ENCODE measurements at regions not wholly inside any gene's neighbourhood (a gene's known extent, or its start where the extent isn't known, plus 50 kb on each side); places are given as distances from the start of the nearest gene placed in this dataset.
"Not testable (repeated sequence)": the region's sequence is repeated elsewhere in the genome, so short reads cannot be mapped to it uniquely, and the experiment has no call there.

GRCh38 chrX:112991801-112992200, 151.2 kb upstream of the AMOT start:
- no peak for DNase-seq

- no peak for DNase-seq
Observed at GRCh38 chrX:112979879-112980278, 139.2 kb upstream of the AMOT start.

DNA sequence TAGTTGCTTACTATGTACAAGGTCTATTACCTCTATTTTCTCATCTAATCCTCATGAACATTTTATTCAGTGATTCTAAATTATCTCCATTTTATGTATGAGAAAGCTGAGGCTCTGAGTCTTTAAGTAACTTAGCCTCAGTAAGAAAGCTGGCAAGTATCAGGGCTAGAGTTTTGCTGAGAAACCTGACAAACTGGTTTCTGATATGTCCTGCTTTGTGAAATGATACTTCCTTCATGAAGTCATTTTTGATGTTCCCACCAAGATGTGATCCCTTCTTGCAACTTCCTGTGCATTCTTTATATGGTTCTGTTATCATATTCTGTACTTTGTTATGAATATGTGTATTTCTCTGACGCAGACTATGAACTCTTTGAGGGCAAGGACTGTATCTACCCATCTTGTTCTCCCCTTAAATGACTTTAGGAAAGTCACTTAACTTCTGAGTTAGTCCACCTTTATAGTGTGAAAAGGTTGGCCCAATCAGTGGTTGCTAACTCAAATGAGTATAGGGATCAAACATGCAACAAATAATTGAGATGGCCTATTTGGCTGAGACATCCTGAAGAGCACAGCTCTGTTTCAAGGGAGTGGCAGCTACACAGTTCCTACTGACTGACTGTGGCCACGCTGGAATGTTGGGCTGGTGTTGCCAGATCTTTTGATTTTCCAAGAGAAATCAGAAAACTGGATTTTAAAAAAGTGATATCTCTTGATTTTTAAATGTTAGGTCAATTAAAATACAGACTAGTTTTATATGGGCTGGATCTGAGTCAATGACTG, 127.9 kb upstream of the AMOT start:
- DNase-seq: no peak

GRCh38 chrX:112967903-112968302, 127.3 kb upstream of the AMOT start:
- DNase-seq: no peak

- DNase-seq: no peak
Observed at GRCh38 chrX:112967341-112967740, 126.7 kb upstream of the AMOT start.

- DNase-seq: no peak
Observed at GRCh38 chrX:112961981-112962380, 121.3 kb upstream of the AMOT start.

- DNase-seq: no peak
Observed at GRCh38 chrX:112947981-112948615, 107.5 kb upstream of the AMOT start.

DNA sequence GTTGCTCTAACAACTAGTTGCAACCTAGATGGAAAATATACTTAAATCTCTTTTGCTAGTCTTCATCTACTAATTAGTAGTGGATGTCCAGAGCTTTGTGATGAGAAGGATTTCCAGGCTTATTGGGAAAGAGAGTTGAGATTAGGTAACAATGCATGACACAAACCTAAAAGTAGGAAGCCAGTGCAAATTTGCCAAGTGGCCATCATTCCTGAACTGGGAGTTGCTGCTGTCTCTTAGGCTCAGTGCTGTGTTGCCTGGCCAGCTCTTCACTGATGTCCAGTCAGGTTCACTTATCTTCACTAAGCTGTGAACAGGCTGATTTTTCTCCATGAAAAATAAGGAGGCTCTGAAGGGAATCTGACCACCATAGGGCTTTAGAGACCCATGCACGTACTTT, 105.6 kb upstream of the AMOT start:
- no peak for DNase-seq

DNA sequence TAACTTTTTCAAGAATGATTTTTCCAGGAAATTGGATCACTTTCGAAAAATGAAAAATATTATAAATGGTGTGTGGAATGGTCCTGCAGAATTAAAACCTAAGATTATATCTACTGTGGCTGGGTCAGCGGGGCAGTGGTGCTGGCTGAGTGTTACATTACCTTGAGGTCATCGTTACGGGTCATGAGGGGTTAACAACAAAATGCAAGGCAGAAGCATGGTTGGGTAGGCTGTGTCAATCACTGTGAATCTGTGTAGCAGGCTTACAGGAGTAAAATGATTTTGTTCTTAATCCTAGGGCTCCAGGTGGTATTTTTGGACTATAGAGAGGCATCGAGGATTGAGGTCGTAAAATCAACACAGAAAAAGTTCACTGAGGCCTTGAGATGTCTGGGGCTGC, 105.2 kb upstream of the AMOT start:
- no peak for DNase-seq

DNA sequence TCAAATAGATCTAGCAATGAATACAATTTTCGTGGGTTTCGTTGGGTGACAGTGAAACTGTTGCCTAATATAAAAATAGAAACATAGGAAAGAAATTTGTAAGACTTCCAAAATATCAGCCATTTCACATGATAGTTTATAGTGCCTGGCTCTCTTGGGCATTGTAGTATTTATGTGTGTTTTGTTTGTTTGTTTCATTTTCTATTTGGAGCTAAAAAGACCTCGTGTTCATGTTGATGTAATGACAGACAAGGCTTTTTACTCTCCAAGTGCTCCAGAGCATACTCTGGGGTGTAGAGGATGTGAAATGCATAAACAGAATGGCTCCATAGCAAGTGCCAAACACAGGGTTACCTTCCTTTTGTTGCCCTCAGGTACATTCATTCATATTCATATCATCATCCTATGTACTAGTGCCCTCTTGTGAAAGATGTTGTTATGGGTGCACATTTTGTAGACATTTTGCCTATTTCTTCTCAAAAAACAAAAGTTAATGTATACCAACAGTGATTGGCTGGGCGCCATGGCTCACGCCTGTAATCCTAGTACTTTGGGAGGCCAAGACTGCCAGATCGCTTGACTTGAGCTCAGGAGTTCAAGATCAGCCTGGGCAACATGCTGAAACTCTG, 100.7 kb upstream of the AMOT start:
- no peak for DNase-seq

- DNase-seq: no peak
Observed at GRCh38 chrX:112935029-112935428, 94.4 kb upstream of the AMOT start.

DNA sequence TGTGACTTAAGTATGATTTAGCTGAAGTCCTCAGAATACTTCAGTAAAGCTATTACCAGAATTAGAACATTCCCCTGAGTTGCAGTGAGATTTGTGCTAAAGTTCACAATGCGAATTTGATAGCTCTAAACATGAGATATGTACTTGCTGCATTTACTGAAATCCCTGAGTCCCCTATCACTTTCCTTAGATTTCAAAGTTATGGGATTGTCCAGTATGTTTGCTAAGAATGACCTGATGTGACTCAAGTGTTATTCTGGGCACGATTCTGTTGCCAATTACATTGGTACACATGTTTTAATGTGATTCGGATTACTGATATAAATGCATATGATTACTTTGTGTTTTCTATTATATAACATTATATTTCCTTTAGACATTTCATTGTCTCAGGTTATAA, 91.3 kb upstream of the AMOT start:
- no peak for DNase-seq

GRCh38 chrX:112931478-112931877, 90.8 kb upstream of the AMOT start:
- no peak for DNase-seq

DNA sequence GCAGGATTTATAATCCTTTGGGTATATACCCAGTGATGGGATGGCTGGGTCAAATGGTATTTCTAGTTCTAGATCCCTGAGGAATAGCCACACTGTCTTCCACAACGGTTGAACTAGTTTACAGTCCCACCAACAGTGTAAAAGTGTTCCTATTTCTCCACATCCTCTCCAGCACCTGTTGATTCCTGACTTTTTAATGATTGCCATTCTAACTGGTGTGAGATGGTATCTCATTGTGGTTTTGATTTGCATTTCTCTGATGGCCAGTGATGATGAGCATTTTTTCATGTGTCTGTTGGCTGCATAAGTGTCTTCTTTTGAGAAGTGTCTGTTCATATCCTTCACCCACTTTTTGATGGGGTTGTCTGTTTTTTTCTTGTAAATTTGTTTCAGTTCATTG, 82.8 kb upstream of the AMOT start:
- not testable (repeated sequence) for DNase-seq

- DNase-seq: no peak
Observed at GRCh38 chrX:112913807-112914206, 73.2 kb upstream of the AMOT start.

DNA sequence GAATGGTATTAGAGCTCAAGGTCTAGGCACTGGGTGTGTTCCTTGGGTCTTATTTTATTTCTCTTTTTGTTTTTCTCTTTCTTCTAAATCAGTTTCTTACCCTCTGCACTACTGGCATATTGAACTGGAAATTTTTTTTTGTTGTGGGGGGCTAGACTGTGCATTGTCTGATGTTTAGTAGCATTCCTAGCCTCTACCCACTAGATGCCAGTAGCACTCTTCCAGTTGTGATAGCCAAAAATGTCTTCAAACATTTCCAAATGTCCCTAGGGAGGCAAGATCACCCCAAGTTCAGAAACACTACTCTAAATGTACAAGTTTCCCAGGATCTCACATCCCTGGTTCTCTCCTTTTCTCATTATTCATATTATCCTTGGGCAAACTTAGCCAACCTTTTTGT, 69.8 kb upstream of the AMOT start:
- DNase-seq: no peak

DNA sequence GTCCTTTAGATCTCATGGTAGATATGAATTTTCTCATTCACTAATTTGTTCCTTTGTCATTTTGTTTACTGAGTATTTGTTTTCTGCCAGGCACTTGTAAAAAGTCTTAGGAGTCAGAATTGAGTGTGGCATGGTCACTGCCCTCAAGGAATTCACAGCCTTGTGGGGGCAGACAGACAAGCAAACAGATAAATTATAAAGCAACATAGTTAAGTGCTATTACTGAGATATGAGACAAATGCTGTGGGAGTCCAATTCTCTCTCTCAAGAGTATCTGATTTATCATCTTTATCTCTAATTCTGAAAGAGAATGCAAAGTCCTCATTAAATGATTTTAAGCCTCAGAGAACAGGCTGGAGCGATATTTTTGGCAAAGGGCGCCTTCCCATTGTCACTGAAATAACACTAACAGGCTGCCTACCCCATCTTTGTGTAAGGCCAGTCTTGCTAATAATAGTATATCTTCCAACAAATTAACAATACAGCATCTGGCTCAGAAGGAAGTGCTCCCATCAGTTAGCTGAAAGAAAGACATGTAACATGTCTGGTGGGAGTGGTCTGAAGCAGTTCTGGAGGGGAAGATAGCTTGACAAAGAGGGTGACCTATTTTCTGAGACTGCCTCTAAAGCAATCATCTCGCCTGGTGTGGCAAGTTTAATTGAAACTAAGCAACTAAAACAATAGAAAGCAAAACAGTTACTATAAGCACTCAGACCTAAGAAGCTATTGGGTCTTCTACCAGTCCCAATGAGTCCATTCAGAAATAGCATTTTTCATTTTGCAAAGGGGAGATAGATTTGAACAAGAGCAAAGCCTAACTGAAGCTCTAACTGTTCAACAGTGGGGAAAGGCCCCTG, 61.5 kb upstream of the AMOT start:
- no peak for DNase-seq

- no peak for DNase-seq
Observed at GRCh38 chrX:112896051-112896450, 55.4 kb upstream of the AMOT start.

Data from NCI-H446 (cell line).